Stimulated activated CD4-positive, alpha-beta T cell treated with anti-CD3 and anti-CD28 coated beads, Interleukin-15, amount 100 ng/mL, for 24 hours (primary cell): ENCODE measurements at regions not wholly inside any gene's neighbourhood (a gene's known extent, or its start where the extent isn't known, plus 50 kb on each side); places are given as distances from the start of the nearest gene placed in this dataset.

ENCODE experiments used
- DNase-seq: peaks from one replicate; pipeline ENCODE4 v3.0.0-alpha.2; 2020

DNA sequence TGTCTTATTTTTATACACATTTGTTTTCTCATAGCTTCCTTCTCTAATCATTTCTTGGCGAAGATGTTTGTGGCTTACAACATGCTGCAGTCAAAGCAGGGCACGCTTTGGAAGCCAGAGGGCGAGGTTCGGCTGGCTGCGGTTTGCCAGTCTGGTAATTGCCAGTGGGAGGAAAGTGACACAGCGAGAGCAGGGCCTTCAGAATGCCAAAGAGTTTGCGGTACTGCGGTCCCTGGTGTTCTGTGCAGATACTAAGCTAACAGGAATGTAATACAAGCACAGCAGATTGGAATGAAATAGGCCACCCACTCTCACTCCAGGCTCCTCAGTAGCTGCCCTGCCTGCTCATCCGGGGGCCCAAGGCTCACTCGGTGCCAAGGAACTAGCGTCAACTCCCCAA lies 58.7 kb upstream of the TGM3 start:
- no peak for DNase-seq

DNA sequence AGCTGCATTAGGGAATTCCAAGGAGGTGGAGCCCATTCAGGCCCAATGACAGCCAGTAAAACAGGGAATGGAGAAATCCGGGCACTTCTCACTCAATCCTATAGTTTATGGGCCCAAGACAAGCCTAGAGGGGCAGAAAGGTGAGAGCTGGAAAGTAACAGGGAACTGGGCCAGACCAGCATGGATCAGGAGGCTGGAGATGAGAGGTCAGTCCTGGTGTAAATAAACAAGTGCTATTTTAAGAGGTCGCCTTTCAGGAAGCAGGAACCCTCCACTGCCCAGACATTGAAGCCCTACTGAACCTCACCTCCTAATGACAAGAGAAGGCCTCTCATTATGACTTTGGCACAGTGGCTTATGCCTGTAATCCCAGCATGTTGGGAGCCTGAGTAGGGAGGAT lies 57.2 kb upstream of the TGM3 start:
- no peak for DNase-seq

DNA sequence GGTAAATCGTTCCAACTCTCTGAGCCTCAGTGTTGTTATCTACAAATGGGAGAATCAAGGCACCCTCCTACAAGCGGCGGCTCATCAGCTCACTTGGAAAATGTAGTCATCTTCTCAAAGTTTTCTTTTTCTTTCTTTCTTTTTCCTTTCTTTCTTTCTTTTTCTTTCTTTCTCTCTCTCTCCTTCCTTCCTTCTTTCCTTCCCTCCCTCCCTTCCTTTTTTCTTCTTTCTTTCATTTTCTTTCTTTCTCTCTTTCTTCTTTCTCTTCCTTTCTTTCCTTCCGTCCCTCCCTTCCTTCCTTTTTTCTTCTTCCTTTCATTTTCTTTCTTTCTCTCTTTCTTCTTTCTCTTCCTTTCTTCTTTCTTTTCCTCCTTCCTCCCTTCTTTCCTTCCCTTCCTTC lies 55.0 kb upstream of the TGM3 start:
- DNase-seq, result no peak

DNA sequence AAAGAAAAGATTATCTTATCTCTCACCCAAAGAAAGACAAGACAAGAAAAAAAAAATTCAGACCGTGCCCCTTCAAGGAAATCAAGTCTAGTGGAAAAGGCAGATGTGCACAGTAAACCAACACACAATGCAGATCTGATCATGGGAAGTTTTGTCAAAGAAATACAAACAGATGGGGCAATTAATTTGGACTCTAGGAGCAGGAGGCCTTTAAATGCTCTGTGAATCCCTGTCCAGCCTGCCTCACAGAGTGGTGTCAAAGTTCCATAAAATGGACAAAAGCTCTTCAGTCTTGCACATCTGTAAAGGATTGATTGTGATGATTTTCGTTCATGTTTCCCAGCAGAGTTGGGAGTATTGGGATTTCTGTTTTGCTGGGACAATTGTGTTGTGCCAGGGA lies 53.1 kb upstream of the TGM3 start:
- DNase-seq, result no peak

DNA sequence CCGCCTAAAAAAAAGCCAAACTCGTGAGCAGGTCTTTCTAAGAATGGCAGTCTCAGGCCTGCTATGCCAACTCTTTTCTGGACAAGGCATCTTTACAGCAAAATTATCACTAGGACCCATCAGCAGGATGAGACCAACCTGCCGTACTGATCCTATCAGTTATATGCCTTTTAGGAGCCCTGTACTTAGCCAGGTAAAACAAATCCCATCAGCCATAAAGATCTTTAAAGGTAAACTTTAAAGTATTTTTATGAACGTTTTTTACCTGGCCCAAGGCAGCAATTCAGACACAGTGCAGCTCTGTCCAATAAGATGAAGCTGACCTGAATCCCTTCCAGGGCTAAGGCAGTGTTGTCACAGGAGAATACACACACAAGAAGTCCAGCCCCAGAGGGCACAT lies 51.3 kb upstream of the TGM3 start:
- no peak for DNase-seq

DNA sequence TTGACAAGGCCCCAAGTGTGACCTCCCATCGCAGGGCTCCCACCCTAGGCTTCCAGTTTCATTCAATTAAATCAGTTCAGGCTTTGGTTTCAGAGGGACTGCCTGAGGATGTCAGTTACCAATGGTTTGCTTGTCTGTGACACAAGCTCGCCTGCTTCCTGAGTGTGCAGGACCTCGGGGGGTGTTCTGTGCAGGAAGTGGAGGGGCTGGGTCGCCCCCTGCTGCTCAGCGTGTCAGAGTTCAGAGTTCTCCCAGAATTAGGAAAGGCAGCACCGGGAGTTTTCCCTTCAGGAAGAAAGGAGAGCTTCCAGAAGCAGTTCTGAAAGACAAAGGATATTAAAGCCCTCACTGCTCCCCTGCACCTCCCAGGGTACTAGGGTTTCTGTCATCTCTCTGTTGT lies 50.8 kb upstream of the TGM3 start:
- DNase-seq, result no peak

DNA sequence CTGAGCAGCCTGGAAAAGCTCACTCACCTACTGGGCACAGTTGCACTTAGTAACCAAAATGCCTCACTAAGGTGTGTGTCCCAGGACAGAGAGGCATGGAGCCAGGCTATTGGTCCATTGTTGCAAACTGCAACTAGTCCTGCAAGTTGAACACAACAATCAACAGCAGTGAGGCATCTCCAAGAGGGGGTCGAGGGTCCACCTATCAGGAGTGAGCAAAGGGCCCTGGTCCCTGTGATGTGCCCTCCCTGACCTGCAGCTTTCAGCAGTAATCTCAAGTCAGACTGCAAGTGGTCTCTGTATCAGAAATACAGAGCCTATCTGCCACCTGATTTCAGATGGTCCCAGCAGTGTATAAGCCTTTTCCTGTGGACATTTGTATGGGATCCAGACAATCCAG lies 50.2 kb upstream of the TGM3 start:
- no peak for DNase-seq
